HEK293 (cell line): ENCODE measurements at regions not wholly inside any gene's neighbourhood (a gene's known extent, or its start where the extent isn't known, plus 50 kb on each side); places are given as distances from the start of the nearest gene placed in this dataset.

Experiments
- CTCF ChIA-PET: fragments of 350-600 bp; formaldehyde crosslinking; extraction: SDS; loops from one replicate; lab custom pipeline; 2021; ENCODE audit warnings: antibody characterized with exemption; lab: Yijun Ruan, JAX
- POLR2A ChIA-PET: fragments of 300-600 bp; formaldehyde crosslinking; extraction: SDS; loops from one replicate; lab custom pipeline; 2020; ENCODE audit warnings: antibody characterized with exemption, inconsistent platforms; lab: Yijun Ruan, JAX
- H3K27ac ChIP-seq: fragments of 200-500 bp; sonication (Bioruptor generic); 2 replicates; pipeline ENCODE4 v1.5.1; 2014; ENCODE audit warnings: low read depth, low read length, control low read depth, inconsistent platforms; ENCODE audit errors: extremely low read depth
- H3K36me3 ChIP-seq, 2 experiments: fragments of 200-500 bp in 1 of 2; sonication (Bioruptor generic) in 1 of 2; 1 replicate in 1 of 2; 2 replicates in 1 of 2; pipeline ENCODE4 v1.5.1; 2014 to 2017; ENCODE audit warnings: inconsistent platforms in 2 of 2, low read length in 2 of 2; ENCODE audit not compliant: control insufficient read depth in 2 of 2, insufficient read depth in 1 of 2
- H3K4me1 ChIP-seq: fragments of 200-500 bp; sonication (Bioruptor generic); 2 replicates; pipeline ENCODE4 v1.5.1; 2014; ENCODE audit warnings: mild to moderate bottlenecking, low read length, inconsistent platforms; ENCODE audit not compliant: control insufficient read depth, insufficient read depth
- H3K4me3 ChIP-seq: 2 replicates; pipeline ENCODE4 v1.5.1; 2011; ENCODE audit warnings: low read depth, mild to moderate bottlenecking, control low read depth, low read length, moderate library complexity
- H3K9me3 ChIP-seq: fragments of 200-500 bp; sonication (Bioruptor generic); 2 replicates; pipeline ENCODE4 v1.5.1; 2014; ENCODE audit warnings: low read depth, low read length, inconsistent platforms; ENCODE audit not compliant: control insufficient read depth, insufficient read depth
- KLF16 ChIP-seq: fragments of 450-650 bp; formaldehyde crosslinking; IDR thresholded peaks from 2 replicates; pipeline ENCODE4 v1.5.1; 2017; ENCODE audit warnings: missing biosample characterization, missing genetic modification characterization
- MYNN ChIP-seq: fragments of 450-650 bp; formaldehyde crosslinking; IDR thresholded peaks from 2 replicates; pipeline ENCODE4 v1.5.1; 2016; ENCODE audit warnings: missing biosample characterization, missing genetic modification characterization, borderline replicate concordance
- OVOL3 ChIP-seq: fragments of 450-650 bp; formaldehyde crosslinking; IDR thresholded peaks from 2 replicates; pipeline ENCODE4 v1.5.1; 2016; ENCODE audit warnings: missing biosample characterization, missing genetic modification characterization
- RBAK ChIP-seq: fragments of 450-650 bp; formaldehyde crosslinking; IDR thresholded peaks from 2 replicates; pipeline ENCODE4 v1.5.1; 2016; ENCODE audit warnings: missing biosample characterization, missing genetic modification characterization
- SP2 ChIP-seq: fragments of 450-650 bp; formaldehyde crosslinking; IDR thresholded peaks from 2 replicates; pipeline ENCODE4 v1.5.1; 2016; ENCODE audit warnings: missing biosample characterization, missing genetic modification characterization
- ZBTB48 ChIP-seq: fragments of 450-650 bp; formaldehyde crosslinking; IDR thresholded peaks from 2 replicates; pipeline ENCODE4 v1.5.1; 2016; ENCODE audit warnings: missing biosample characterization, missing genetic modification characterization
- ZNF148 ChIP-seq: fragments of 450-650 bp; formaldehyde crosslinking; IDR thresholded peaks from 2 replicates; pipeline ENCODE4 v1.5.0; 2017; ENCODE audit warnings: missing biosample characterization, missing genetic modification characterization, borderline replicate concordance
- ZNF184 ChIP-seq: fragments of 450-650 bp; IDR thresholded peaks from 2 replicates; pipeline ENCODE4 v1.5.1; 2018; ENCODE audit warnings: missing biosample characterization, mild to moderate bottlenecking, missing genetic modification characterization
- ZNF2 ChIP-seq: fragments of 450-650 bp; formaldehyde crosslinking; IDR thresholded peaks from 2 replicates; pipeline ENCODE4 v1.5.1; 2016; ENCODE audit warnings: missing biosample characterization, missing genetic modification characterization
- ZNF202 ChIP-seq: fragments of 450-650 bp; formaldehyde crosslinking; IDR thresholded peaks from 2 replicates; pipeline ENCODE4 v1.5.1; 2016; ENCODE audit warnings: missing biosample characterization, missing genetic modification characterization, borderline replicate concordance
- ZNF239 ChIP-seq: fragments of 450-650 bp; formaldehyde crosslinking; IDR thresholded peaks from 2 replicates; pipeline ENCODE4 v1.5.1; 2016; ENCODE audit warnings: missing biosample characterization, missing genetic modification characterization
- ZNF24 ChIP-seq: fragments of 450-650 bp; formaldehyde crosslinking; IDR thresholded peaks from 2 replicates; pipeline ENCODE4 v1.5.1; 2016; ENCODE audit warnings: missing biosample characterization, missing genetic modification characterization
- ZNF324 ChIP-seq: fragments of 450-650 bp; formaldehyde crosslinking; IDR thresholded peaks from 2 replicates; pipeline ENCODE4 v1.5.1; 2016; ENCODE audit warnings: missing biosample characterization, missing genetic modification characterization
- ZNF426 ChIP-seq: fragments of 450-650 bp; formaldehyde crosslinking; IDR thresholded peaks from 2 replicates; pipeline ENCODE4 v1.5.1; 2017; ENCODE audit warnings: missing biosample characterization, missing genetic modification characterization, mild to moderate bottlenecking, inconsistent platforms, moderate library complexity
- ZNF548 ChIP-seq: fragments of 450-650 bp; formaldehyde crosslinking; IDR thresholded peaks from 2 replicates; pipeline ENCODE4 v1.5.1; 2016; ENCODE audit warnings: missing biosample characterization, missing genetic modification characterization
- ZNF560 ChIP-seq: fragments of 450-650 bp; formaldehyde crosslinking; IDR thresholded peaks from 2 replicates; pipeline ENCODE4 v1.5.1; 2017; ENCODE audit warnings: missing biosample characterization, missing genetic modification characterization, borderline replicate concordance
- ZNF623 ChIP-seq: fragments of 450-650 bp; formaldehyde crosslinking; IDR thresholded peaks from 2 replicates; pipeline ENCODE4 v1.5.1; 2016; ENCODE audit warnings: missing biosample characterization, missing genetic modification characterization
- ZNF624 ChIP-seq: fragments of 450-650 bp; formaldehyde crosslinking; IDR thresholded peaks from 2 replicates; pipeline ENCODE4 v1.5.1; 2017; ENCODE audit warnings: missing biosample characterization, missing genetic modification characterization
- ZNF776 ChIP-seq: fragments of 450-650 bp; formaldehyde crosslinking; IDR thresholded peaks from 2 replicates; pipeline ENCODE4 v1.5.0; 2017; ENCODE audit warnings: missing biosample characterization, missing genetic modification characterization, borderline replicate concordance
- ZNF830 ChIP-seq: fragments of 450-650 bp; IDR thresholded peaks from 2 replicates; pipeline ENCODE4 v1.5.0; 2018; ENCODE audit warnings: missing biosample characterization, missing genetic modification characterization, low read depth, mild to moderate bottlenecking, moderate library complexity
- ZSCAN18 ChIP-seq: fragments of 450-650 bp; formaldehyde crosslinking; IDR thresholded peaks from 2 replicates; pipeline ENCODE4 v1.5.1; 2016; ENCODE audit warnings: missing biosample characterization, missing genetic modification characterization
- TF ChIP-seq, protein P1 (sequence below): fragments of 450-650 bp; formaldehyde crosslinking; IDR thresholded peaks from 2 replicates; pipeline ENCODE4 v1.5.1; 2016; ENCODE audit warnings: missing biosample characterization, missing genetic modification characterization
- TF ChIP-seq, protein P2 (sequence below): fragments of 450-650 bp; formaldehyde crosslinking; IDR thresholded peaks from 2 replicates; pipeline ENCODE4 v1.5.1; 2017; ENCODE audit warnings: missing biosample characterization, missing genetic modification characterization
- TF ChIP-seq, protein P3 (sequence below): fragments of 450-650 bp; formaldehyde crosslinking; IDR thresholded peaks from 2 replicates; pipeline ENCODE4 v1.5.1; 2016; ENCODE audit warnings: missing biosample characterization, missing genetic modification characterization
- TF ChIP-seq, protein P4 (sequence below): fragments of 450-650 bp; formaldehyde crosslinking; optimal IDR thresholded peaks from 2 replicates; pipeline ENCODE3; 2016; ENCODE audit warnings: missing biosample characterization, mild to moderate bottlenecking, missing genetic modification characterization

DNA sequence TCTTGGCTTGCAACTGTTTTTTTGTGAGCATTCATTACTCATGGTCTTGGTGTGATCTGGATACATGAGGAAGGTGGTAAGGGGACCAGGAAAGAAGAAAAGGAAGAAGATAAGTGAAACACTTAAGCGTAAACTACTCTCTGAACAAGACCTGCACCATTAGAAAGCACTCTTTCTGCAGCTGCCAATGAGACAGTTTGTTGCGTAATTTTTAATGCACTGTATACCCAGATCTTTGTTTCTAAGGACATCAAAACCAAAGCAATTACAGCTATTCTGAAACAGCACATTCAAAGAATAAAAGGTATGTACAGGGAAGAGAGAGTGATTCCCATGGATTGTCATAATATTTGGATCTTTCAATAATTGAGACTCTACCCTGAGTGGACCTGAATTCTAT, 147.4 kb downstream of the BLID start:
- TF ChIP-seq ZNF776 (tag by site-specific recombination) (no peak), ZNF560 (tag by site-specific recombination) (no peak), ZNF624 (tag by site-specific recombination) (no peak), ZNF426 (tag by site-specific recombination) (no peak), ZNF548 (tag by site-specific recombination) (no peak), KLF16 (no peak), ZNF202 (tag by site-specific recombination) (no peak), ZNF2 (tag by site-specific recombination) (no peak), ZNF24 (no peak), ZNF239 (no peak)
- Histone ChIP-seq H3K9me3 (no peaks in the 10 kb centered on the region), H3K4me3 (no peak overlapping the region), H3K27ac (no peak overlapping the region), H3K36me3 (no peaks in the 10 kb centered on the region), H3K4me1 (peaks cover 3% of the 10 kb centered on the region; the same call in 1 of the 2 replicates)
- POLR2A ChIA-PET, result no interaction called here
- CTCF ChIA-PET, result interaction anchor here (0.7 kb wide), 1 partner anchor 338 kb away, joined by 3 read pairs; no protein-coding TSS in a partner anchor

GRCh38 chr11:121967131-121967704, 148.8 kb downstream of the BLID start:
- TF ChIP-seq ZSCAN18 (no peak), ZBTB48 (tag by site-specific recombination) (no peak), OVOL3 (tag by site-specific recombination) (no peak)
- TF ChIP-seq, protein P1, sequence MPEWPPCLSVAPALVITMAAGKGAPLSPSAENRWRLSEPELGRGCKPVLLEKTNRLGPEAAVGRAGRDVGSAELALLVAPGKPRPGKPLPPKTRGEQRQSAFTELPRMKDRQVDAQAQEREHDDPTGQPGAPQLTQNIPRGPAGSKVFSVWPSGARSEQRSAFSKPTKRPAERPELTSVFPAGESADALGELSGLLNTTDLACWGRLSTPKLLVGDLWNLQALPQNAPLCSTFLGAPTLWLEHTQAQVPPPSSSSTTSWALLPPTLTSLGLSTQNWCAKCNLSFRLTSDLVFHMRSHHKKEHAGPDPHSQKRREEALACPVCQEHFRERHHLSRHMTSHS (tag by site-specific recombination), result no peak
- TF ChIP-seq, protein P2, sequence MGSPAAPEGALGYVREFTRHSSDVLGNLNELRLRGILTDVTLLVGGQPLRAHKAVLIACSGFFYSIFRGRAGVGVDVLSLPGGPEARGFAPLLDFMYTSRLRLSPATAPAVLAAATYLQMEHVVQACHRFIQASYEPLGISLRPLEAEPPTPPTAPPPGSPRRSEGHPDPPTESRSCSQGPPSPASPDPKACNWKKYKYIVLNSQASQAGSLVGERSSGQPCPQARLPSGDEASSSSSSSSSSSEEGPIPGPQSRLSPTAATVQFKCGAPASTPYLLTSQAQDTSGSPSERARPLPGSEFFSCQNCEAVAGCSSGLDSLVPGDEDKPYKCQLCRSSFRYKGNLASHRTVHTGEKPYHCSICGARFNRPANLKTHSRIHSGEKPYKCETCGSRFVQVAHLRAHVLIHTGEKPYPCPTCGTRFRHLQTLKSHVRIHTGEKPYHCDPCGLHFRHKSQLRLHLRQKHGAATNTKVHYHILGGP, result no peak
- no peaks in the 10 kb centered on the region for H3K9me3 ChIP-seq
- no peak overlapping the region for H3K4me3 ChIP-seq
- H3K4me1 ChIP-seq, result peaks cover 3% of the 10 kb centered on the region; the same call in 1 of the 2 replicates
- CTCF ChIA-PET, result no interaction called here
- no peak overlapping the region for H3K27ac ChIP-seq
- no peaks in the 10 kb centered on the region for H3K36me3 ChIP-seq
- POLR2A ChIA-PET, result no interaction called here

- H3K4me1 ChIP-seq, result peaks cover 3% of the 10 kb centered on the region; the same call in 1 of the 2 replicates
- no peak overlapping the region for H3K27ac ChIP-seq
- no peak overlapping the region for H3K4me3 ChIP-seq
- H3K9me3 ChIP-seq, result no peaks in the 10 kb centered on the region
- ChIA-PET POLR2A (interaction anchor here (0.7 kb wide), 1 partner anchor 10 kb away, joined by 3 read pairs; no protein-coding TSS in a partner anchor), CTCF (interaction anchor here (0.6 kb wide), 1 partner anchor 18 kb away, joined by 3 read pairs; no protein-coding TSS in a partner anchor)
- no peaks in the 10 kb centered on the region for H3K36me3 ChIP-seq
- TF ChIP-seq SP2 (no peak), MYNN (tag by site-specific recombination) (no peak), ZNF148 (tag by site-specific recombination) (no peak), ZNF324 (tag by site-specific recombination) (no peak), ZNF623 (no peak), ZNF830 (tag by site-specific recombination) (no peak), RBAK (tag by site-specific recombination) (no peak), ZNF184 (tag by site-specific recombination) (no peak)
- TF ChIP-seq, protein P3, sequence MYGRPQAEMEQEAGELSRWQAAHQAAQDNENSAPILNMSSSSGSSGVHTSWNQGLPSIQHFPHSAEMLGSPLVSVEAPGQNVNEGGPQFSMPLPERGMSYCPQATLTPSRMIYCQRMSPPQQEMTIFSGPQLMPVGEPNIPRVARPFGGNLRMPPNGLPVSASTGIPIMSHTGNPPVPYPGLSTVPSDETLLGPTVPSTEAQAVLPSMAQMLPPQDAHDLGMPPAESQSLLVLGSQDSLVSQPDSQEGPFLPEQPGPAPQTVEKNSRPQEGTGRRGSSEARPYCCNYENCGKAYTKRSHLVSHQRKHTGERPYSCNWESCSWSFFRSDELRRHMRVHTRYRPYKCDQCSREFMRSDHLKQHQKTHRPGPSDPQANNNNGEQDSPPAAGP (tag by site-specific recombination), result no peak
- TF ChIP-seq, protein P4, sequence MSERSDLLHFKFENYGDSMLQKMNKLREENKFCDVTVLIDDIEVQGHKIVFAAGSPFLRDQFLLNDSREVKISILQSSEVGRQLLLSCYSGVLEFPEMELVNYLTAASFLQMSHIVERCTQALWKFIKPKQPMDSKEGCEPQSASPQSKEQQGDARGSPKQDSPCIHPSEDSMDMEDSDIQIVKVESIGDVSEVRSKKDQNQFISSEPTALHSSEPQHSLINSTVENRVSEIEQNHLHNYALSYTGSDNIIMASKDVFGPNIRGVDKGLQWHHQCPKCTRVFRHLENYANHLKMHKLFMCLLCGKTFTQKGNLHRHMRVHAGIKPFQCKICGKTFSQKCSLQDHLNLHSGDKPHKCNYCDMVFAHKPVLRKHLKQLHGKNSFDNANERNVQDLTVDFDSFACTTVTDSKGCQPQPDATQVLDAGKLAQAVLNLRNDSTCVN (tag by site-specific recombination), result no peak
Measured at GRCh38 chr11:121965330-121965729, 150.7 kb downstream of the BLID start.
